A673 (cell line): ENCODE measurements at regions not wholly inside any gene's neighbourhood (a gene's known extent, or its start where the extent isn't known, plus 50 kb on each side); places are given as distances from the start of the nearest gene placed in this dataset.

ENCODE experiments used
- CTCF ChIP-seq: fragments of 300-800, 200-600 bp; sonication (generic); conservative IDR thresholded peaks from 2 replicates; pipeline ENCODE4 v1.5.1; 2017; ENCODE audit warnings: low read depth, mild to moderate bottlenecking, antibody characterized with exemption, low read length, moderate library complexity, mixed read lengths
- EZH2 ChIP-seq: fragments of 200-600 bp; sonication (generic); IDR thresholded peaks from 2 replicates; pipeline ENCODE4 v1.6.1; 2017; ENCODE audit warnings: borderline replicate concordance, low read depth, mild to moderate bottlenecking, mixed read lengths, antibody characterized with exemption, low read length; ENCODE audit not compliant: poor library complexity, severe bottlenecking

- no peak for TF ChIP-seq CTCF
- TF ChIP-seq EZH2: no peak
These were observed 241.8 kb upstream of the LRTM1 start for GRCh38 chr3:55169608-55170072.
